ENCODE measurements at regions not wholly inside any gene's neighbourhood (a gene's known extent, or its start where the extent isn't known, plus 50 kb on each side); places are given as distances from the start of the nearest gene placed in this dataset.

GRCh38 chr15:79738143-79738542 is 158.7 kb downstream of the MTHFS start:
- no peak for TF ChIP-seq ZNF155 (tag by site-specific recombination; IDR thresholded peaks at IDR 0.05)
- TF ChIP-seq ZNF274 (IDR thresholded peaks at IDR 0.05; ENCODE audit: low read length) = no peak
- TF ChIP-seq ZNF274 (tag by site-specific recombination; IDR thresholded peaks at IDR 0.05; ENCODE audit: borderline replicate concordance) = no peak
- no peak for TF ChIP-seq TCF7L2 (IDR thresholded peaks at IDR 0.05; ENCODE audit: borderline replicate concordance, low read depth, low read length)
- no peak for TF ChIP-seq ZNF140 (tag by site-specific recombination; IDR thresholded peaks at IDR 0.05)
- no peak for TF ChIP-seq ZNF513 (tag by site-specific recombination; IDR thresholded peaks at IDR 0.05)
- TF ChIP-seq ZNF169 (tag by site-specific recombination; IDR thresholded peaks at IDR 0.05) = no peak
- TF ChIP-seq ZNF639 (tag by site-specific recombination; IDR thresholded peaks at IDR 0.05) = no peak
- no peak for TF ChIP-seq CTCF (tag by site-specific recombination; IDR thresholded peaks at IDR 0.05)
- TF ChIP-seq ZNF341 (tag by site-specific recombination; IDR thresholded peaks at IDR 0.05; ENCODE audit: low read depth) = no peak
- TF ChIP-seq YY1 (tag by site-specific recombination; IDR thresholded peaks at IDR 0.05) = no peak
- no peak for TF ChIP-seq ZBTB1 (tag by site-specific recombination; IDR thresholded peaks at IDR 0.05)
- no peak for TF ChIP-seq ZNF350 (tag by site-specific recombination; IDR thresholded peaks at IDR 0.05)
